ENCODE measurements at regions not wholly inside any gene's neighbourhood (a gene's known extent, or its start where the extent isn't known, plus 50 kb on each side); places are given as distances from the start of the nearest gene placed in this dataset.

- no peak for TF ChIP-seq CTCF (IDR thresholded peaks at IDR 0.05; ENCODE audit: control extremely low read depth, extremely low read depth, low read depth, missing control alignments)
- DNase-seq (ENCODE audit: extremely low spot score) = no peak
- POLR2A ChIA-PET = no interaction called here
- CTCF ChIA-PET = no interaction called here
Observed at GRCh38 chr3:94307588-94307987, 244.7 kb downstream of the NSUN3 start.

GRCh38 chr3:94308767-94309166, 245.9 kb downstream of the NSUN3 start:
- ChIA-PET CTCF (no interaction called here), POLR2A (no interaction called here)

GRCh38 chr3:94310341-94311135, 247.7 kb downstream of the NSUN3 start:
- ChIA-PET POLR2A (no interaction called here), CTCF (interaction anchor here (1.1 kb wide), 1 partner anchor 24 kb away, joined by 4 read pairs; no protein-coding TSS in a partner anchor)
- no peak for TF ChIP-seq CTCF (IDR thresholded peaks at IDR 0.05; ENCODE audit: control extremely low read depth, extremely low read depth, low read depth, missing control alignments)
- no peak for DNase-seq (ENCODE audit: extremely low spot score)

More at GRCh38 chr3:94308767-94309166, 245.9 kb downstream of the NSUN3 start:
- DNase-seq (ENCODE audit: extremely low spot score) = no peak
- no peak for TF ChIP-seq CTCF (IDR thresholded peaks at IDR 0.05; ENCODE audit: control extremely low read depth, extremely low read depth, low read depth, missing control alignments)

GRCh38 chr3:94311651-94312050, 248.8 kb downstream of the NSUN3 start:
- no peak for DNase-seq (ENCODE audit: extremely low spot score)
- ChIA-PET POLR2A (no interaction called here), CTCF (interaction anchor here (1.1 kb wide), 1 partner anchor 25 kb away, joined by 4 read pairs; no protein-coding TSS in a partner anchor)
- TF ChIP-seq CTCF (IDR thresholded peaks at IDR 0.05; ENCODE audit: control extremely low read depth, extremely low read depth, low read depth, missing control alignments) = no peak

GRCh38 chr3:94314218-94314883, 251.5 kb downstream of the NSUN3 start:
- CTCF ChIA-PET = no interaction called here
- no peak for TF ChIP-seq CTCF (IDR thresholded peaks at IDR 0.05; ENCODE audit: control extremely low read depth, extremely low read depth, low read depth, missing control alignments)
- no peak for DNase-seq (ENCODE audit: extremely low spot score)
- POLR2A ChIA-PET = no interaction called here

- DNase-seq (ENCODE audit: extremely low spot score) = no peak
- CTCF ChIA-PET = no interaction called here
- POLR2A ChIA-PET = no interaction called here
- TF ChIP-seq CTCF (IDR thresholded peaks at IDR 0.05; ENCODE audit: control extremely low read depth, extremely low read depth, low read depth, missing control alignments) = no peak
Observed at GRCh38 chr3:94317017-94317416, 254.2 kb downstream of the NSUN3 start.

All from GM10248 (cell line).